Activated naive CD8-positive, alpha-beta T cell treated with anti-CD3 and anti-CD28 coated beads, Interleukin-2, amount 10 ng/mL, durations not matched to agents 7 days and 5 days (primary cell): ENCODE measurements at regions not wholly inside any gene's neighbourhood (a gene's known extent, or its start where the extent isn't known, plus 50 kb on each side); places are given as distances from the start of the nearest gene placed in this dataset.

ENCODE experiments used
- ATAC-seq: fragments of 150-1000 bp; cut with Tn5 transposase; one replicate; pipeline ENCODE4 v1.10.0; 2021; ENCODE audit warnings: low read depth, moderate library complexity
- POLR2A ChIA-PET: fragments of 350-600 bp; sonication (Branson Sonifier 250); formaldehyde crosslinking; loops from one replicate; lab custom pipeline; 2021; ENCODE audit warnings: antibody characterized with exemption; lab: Charles Lee
- DNase-seq: peaks from one replicate; pipeline ENCODE4 v3.0.0; 2021
- H3K27ac Mint-ChIP-seq: one replicate; pipeline ENCODE4 v1.8.0; 2022; ENCODE audit warnings: mild to moderate bottlenecking, mixed read lengths
- H3K27me3 Mint-ChIP-seq: one replicate; pipeline ENCODE4 v1.8.0; 2022; ENCODE audit warnings: mild to moderate bottlenecking, moderate library complexity, mixed read lengths
- H3K36me3 Mint-ChIP-seq: one replicate; pipeline ENCODE4 v1.8.0; 2021; ENCODE audit warnings: mild to moderate bottlenecking, mixed read lengths
- H3K4me1 Mint-ChIP-seq: one replicate; pipeline ENCODE4 v1.8.0; 2021; ENCODE audit warnings: mixed read lengths
- H3K4me3 Mint-ChIP-seq: one replicate; pipeline ENCODE4 v1.8.0; 2022; ENCODE audit warnings: mild to moderate bottlenecking, moderate library complexity, mixed read lengths
- H3K9me3 Mint-ChIP-seq: one replicate; pipeline ENCODE4 v1.8.0; 2021; ENCODE audit warnings: mixed read lengths

- Mint-ChIP-seq H3K4me1 (no peaks in the 10 kb centered on the region), H3K9me3 (no peaks in the 10 kb centered on the region), H3K27ac (no peak overlapping the region), H3K27me3 (no peaks in the 10 kb centered on the region), H3K4me3 (no peak overlapping the region), H3K36me3 (no peaks in the 10 kb centered on the region)
- no peak for DNase-seq
- POLR2A ChIA-PET, result no interaction called here
- ATAC-seq, result no peak
These were observed 747.5 kb upstream of the EEF2KMT start for GRCh38 chr16:5845046-5845445.

DNA sequence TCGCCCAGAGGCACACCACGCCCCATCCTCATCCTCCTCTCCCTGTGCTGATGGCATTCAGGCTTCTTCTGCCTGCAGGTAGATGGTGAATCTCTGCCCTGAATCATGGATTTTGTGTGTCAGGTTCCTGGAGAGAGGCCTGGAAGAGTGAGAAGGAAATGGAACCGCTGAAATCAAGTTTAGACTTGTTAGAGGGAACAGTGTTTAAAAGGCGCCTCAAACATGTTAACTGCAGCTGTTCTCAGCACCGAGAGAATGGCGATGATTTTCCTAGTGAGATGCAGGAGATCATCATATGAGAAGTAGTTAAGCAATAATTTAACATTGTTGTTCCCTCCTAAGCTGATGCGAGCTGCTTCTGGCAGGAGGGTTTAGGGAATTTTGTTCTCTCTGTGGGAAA is 744.4 kb upstream of the EEF2KMT start:
- Mint-ChIP-seq H3K36me3 (no peaks in the 10 kb centered on the region), H3K4me3 (no peak overlapping the region), H3K4me1 (no peaks in the 10 kb centered on the region), H3K9me3 (no peaks in the 10 kb centered on the region), H3K27ac (no peak overlapping the region), H3K27me3 (no peaks in the 10 kb centered on the region)
- POLR2A ChIA-PET, result no interaction called here
- no peak for ATAC-seq
- DNase-seq, result no peak

DNA sequence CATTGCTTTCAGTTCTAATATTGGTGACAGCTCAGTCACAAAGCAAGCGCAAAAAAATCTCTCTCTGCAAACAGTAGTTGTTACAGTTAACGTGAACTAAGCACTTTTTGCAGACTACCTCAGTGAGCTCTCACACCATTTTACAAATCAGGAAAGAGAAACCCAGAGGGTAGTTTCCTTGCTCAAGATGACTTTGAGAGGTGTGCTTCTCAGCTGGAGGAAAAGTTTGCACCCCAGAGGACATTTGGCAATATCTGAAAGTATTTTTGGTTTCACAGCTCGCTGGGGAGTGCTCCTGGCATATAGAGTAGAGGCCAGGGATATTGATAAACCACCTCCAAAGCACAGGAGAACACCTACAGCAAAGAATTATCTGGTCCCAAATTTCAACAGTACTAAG is 741.1 kb upstream of the EEF2KMT start:
- no peak overlapping the region for H3K27ac Mint-ChIP-seq
- peaks cover 3% of the 10 kb centered on the region for H3K9me3 Mint-ChIP-seq
- DNase-seq (no peak), ATAC-seq (no peak)
- no peaks in the 10 kb centered on the region for H3K4me1 Mint-ChIP-seq
- H3K27me3 Mint-ChIP-seq, result no peaks in the 10 kb centered on the region
- no peak overlapping the region for H3K4me3 Mint-ChIP-seq
- POLR2A ChIA-PET, result no interaction called here
- no peaks in the 10 kb centered on the region for H3K36me3 Mint-ChIP-seq

DNA sequence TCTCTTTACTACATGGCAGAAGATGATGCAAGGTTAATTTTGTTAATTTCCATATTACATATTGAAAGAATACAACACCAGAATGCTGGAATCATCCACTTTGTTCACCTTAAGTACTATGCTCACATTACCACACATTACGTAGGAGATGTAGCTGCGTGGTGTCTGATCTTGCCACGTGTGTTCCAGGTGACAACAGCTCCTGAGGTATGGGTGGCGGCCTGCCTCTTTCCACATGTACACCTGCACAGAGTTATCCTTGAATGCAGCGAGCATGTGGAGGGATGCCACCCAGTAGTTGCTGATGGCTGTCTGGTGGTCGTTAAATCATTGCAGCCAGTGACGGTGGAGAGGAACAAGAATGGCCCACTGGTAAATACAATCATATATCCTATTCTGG is 740.5 kb upstream of the EEF2KMT start:
- no peak overlapping the region for H3K4me3 Mint-ChIP-seq

GRCh38 chr16:5837007-5837670 is 739.5 kb upstream of the EEF2KMT start:
- no peak overlapping the region for H3K27ac Mint-ChIP-seq
- POLR2A ChIA-PET, result no interaction called here
- DNase-seq, result no peak
- peaks cover 3% of the 10 kb centered on the region for H3K9me3 Mint-ChIP-seq
- H3K27me3 Mint-ChIP-seq, result no peaks in the 10 kb centered on the region
- no peak overlapping the region for H3K4me3 Mint-ChIP-seq
- H3K36me3 Mint-ChIP-seq, result no peaks in the 10 kb centered on the region
- no peaks in the 10 kb centered on the region for H3K4me1 Mint-ChIP-seq
- ATAC-seq, result no peak

More for the DNA sequence above, 740.5 kb upstream of the EEF2KMT start:
- POLR2A ChIA-PET, result no interaction called here
- ATAC-seq, result no peak
- Mint-ChIP-seq H3K9me3 (peaks cover 3% of the 10 kb centered on the region), H3K27ac (no peak overlapping the region), H3K4me1 (no peaks in the 10 kb centered on the region), H3K27me3 (no peaks in the 10 kb centered on the region), H3K36me3 (no peaks in the 10 kb centered on the region)
- DNase-seq, result no peak

DNA sequence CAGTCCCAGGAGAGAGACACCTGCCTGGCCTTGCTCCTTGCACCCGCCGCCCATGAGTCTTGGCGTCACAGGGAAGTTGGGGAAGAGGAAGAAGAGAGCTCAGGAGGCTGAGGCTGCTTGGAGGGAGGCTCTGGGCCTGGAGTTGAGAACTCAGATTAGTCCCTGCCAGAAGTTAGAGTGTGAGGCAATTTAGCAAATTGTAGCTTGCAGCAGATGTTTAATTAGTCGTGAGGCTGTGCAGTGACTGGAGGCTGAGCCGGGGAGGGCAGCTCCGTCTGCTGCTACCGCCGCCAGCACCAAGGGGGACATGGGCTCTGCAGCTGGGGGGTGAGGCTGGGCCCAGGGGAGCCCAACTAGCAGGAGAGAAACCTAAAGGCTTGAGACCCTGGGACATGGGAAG is 738.3 kb upstream of the EEF2KMT start:
- Mint-ChIP-seq H3K27me3 (no peaks in the 10 kb centered on the region), H3K9me3 (peaks cover 3% of the 10 kb centered on the region), H3K27ac (no peak overlapping the region), H3K4me1 (no peaks in the 10 kb centered on the region), H3K36me3 (no peaks in the 10 kb centered on the region), H3K4me3 (no peak overlapping the region)
- ATAC-seq, result no peak
- DNase-seq, result no peak
- POLR2A ChIA-PET, result no interaction called here

GRCh38 chr16:5826332-5826731 is 728.7 kb upstream of the EEF2KMT start:
- H3K4me1 Mint-ChIP-seq, result no peaks in the 10 kb centered on the region
- no peaks in the 10 kb centered on the region for H3K36me3 Mint-ChIP-seq
- no peak overlapping the region for H3K4me3 Mint-ChIP-seq
- H3K9me3 Mint-ChIP-seq, result peaks cover 4% of the 10 kb centered on the region
- no peaks in the 10 kb centered on the region for H3K27me3 Mint-ChIP-seq
- no peak for ATAC-seq
- no peak overlapping the region for H3K27ac Mint-ChIP-seq
- DNase-seq, result no peak
- POLR2A ChIA-PET, result no interaction called here

- H3K27ac Mint-ChIP-seq, result no peak overlapping the region
These were observed 722.9 kb upstream of the EEF2KMT start for GRCh38 chr16:5820472-5820871.

GRCh38 chr16:5815570-5816237 is 718.1 kb upstream of the EEF2KMT start:
- POLR2A ChIA-PET, result no interaction called here
- Mint-ChIP-seq H3K27me3 (no peaks in the 10 kb centered on the region), H3K4me1 (no peaks in the 10 kb centered on the region), H3K9me3 (peaks cover 2% of the 10 kb centered on the region), H3K27ac (no peak overlapping the region), H3K4me3 (no peak overlapping the region), H3K36me3 (no peaks in the 10 kb centered on the region)
- DNase-seq (no peak), ATAC-seq (no peak)

More at GRCh38 chr16:5820472-5820871, 722.9 kb upstream of the EEF2KMT start:
- Mint-ChIP-seq H3K4me1 (no peaks in the 10 kb centered on the region), H3K9me3 (peaks cover 2% of the 10 kb centered on the region), H3K27me3 (no peaks in the 10 kb centered on the region), H3K4me3 (no peak overlapping the region), H3K36me3 (no peaks in the 10 kb centered on the region)
- DNase-seq (no peak), ATAC-seq (no peak)
- POLR2A ChIA-PET, result no interaction called here

- Mint-ChIP-seq H3K9me3 (peaks cover 1% of the 10 kb centered on the region), H3K4me3 (no peak overlapping the region), H3K4me1 (no peaks in the 10 kb centered on the region), H3K36me3 (no peaks in the 10 kb centered on the region), H3K27ac (no peak overlapping the region), H3K27me3 (no peaks in the 10 kb centered on the region)
- DNase-seq (no peak), ATAC-seq (no peak)
- POLR2A ChIA-PET, result no interaction called here
These were observed 703.8 kb upstream of the EEF2KMT start for GRCh38 chr16:5801396-5801795.

DNA sequence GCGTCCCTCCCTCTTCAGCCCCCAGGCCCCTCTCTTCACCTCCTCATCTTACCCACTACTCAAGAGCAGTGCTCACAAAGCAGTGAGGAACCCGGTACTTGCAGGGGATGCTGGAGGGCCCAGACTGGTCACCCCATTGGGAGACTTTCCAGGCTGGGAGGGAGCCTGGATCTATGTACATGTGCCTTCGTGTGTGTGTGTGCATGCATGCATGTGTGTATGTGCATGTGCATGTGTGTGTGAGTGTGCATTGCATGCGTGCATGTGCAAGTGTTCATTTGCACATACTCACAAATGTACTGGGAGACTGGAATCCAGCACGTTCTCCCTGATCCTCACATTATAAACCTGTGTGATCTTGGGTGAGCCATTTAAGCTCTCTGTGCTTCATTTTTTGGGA is 696.0 kb upstream of the EEF2KMT start:
- H3K4me1 Mint-ChIP-seq, result no peaks in the 10 kb centered on the region
- H3K9me3 Mint-ChIP-seq, result peaks cover 5% of the 10 kb centered on the region
- H3K36me3 Mint-ChIP-seq, result no peaks in the 10 kb centered on the region
- no peak overlapping the region for H3K27ac Mint-ChIP-seq
- no peaks in the 10 kb centered on the region for H3K27me3 Mint-ChIP-seq
- DNase-seq, result no peak
- no peak overlapping the region for H3K4me3 Mint-ChIP-seq
- POLR2A ChIA-PET, result no interaction called here
- no peak for ATAC-seq

- ATAC-seq (no peak), DNase-seq (no peak)
- POLR2A ChIA-PET, result no interaction called here
- H3K27me3 Mint-ChIP-seq, result no peaks in the 10 kb centered on the region
- no peaks in the 10 kb centered on the region for H3K36me3 Mint-ChIP-seq
- no peaks in the 10 kb centered on the region for H3K4me1 Mint-ChIP-seq
- H3K4me3 Mint-ChIP-seq, result no peak overlapping the region
- peaks cover 4% of the 10 kb centered on the region for H3K9me3 Mint-ChIP-seq
- H3K27ac Mint-ChIP-seq, result no peak overlapping the region
These were observed 693.5 kb upstream of the EEF2KMT start for GRCh38 chr16:5791011-5791657.

- H3K4me1 Mint-ChIP-seq, result no peaks in the 10 kb centered on the region
- POLR2A ChIA-PET, result no interaction called here
- no peak overlapping the region for H3K4me3 Mint-ChIP-seq
- no peaks in the 10 kb centered on the region for H3K27me3 Mint-ChIP-seq
- DNase-seq (no peak), ATAC-seq (no peak)
- H3K36me3 Mint-ChIP-seq, result no peaks in the 10 kb centered on the region
- H3K9me3 Mint-ChIP-seq, result peaks cover 6% of the 10 kb centered on the region
- H3K27ac Mint-ChIP-seq, result no peak overlapping the region
These were observed 692.9 kb upstream of the EEF2KMT start for GRCh38 chr16:5790512-5790911.

- Mint-ChIP-seq H3K4me1 (no peaks in the 10 kb centered on the region), H3K27me3 (no peaks in the 10 kb centered on the region), H3K36me3 (no peaks in the 10 kb centered on the region), H3K4me3 (no peak overlapping the region), H3K27ac (no peak overlapping the region), H3K9me3 (peaks cover 5% of the 10 kb centered on the region)
- POLR2A ChIA-PET, result no interaction called here
- no peak for DNase-seq
- no peak for ATAC-seq
These were observed 691.4 kb upstream of the EEF2KMT start for GRCh38 chr16:5789033-5789432.
